NCI-H510A (cell line): ENCODE measurements at regions not wholly inside any gene's neighbourhood (a gene's known extent, or its start where the extent isn't known, plus 50 kb on each side); places are given as distances from the start of the nearest gene placed in this dataset.

Experiments used
- DNase-seq: peaks from one replicate; lab custom pipeline; 2025; lab: John Stamatoyannopoulos, UW

DNA sequence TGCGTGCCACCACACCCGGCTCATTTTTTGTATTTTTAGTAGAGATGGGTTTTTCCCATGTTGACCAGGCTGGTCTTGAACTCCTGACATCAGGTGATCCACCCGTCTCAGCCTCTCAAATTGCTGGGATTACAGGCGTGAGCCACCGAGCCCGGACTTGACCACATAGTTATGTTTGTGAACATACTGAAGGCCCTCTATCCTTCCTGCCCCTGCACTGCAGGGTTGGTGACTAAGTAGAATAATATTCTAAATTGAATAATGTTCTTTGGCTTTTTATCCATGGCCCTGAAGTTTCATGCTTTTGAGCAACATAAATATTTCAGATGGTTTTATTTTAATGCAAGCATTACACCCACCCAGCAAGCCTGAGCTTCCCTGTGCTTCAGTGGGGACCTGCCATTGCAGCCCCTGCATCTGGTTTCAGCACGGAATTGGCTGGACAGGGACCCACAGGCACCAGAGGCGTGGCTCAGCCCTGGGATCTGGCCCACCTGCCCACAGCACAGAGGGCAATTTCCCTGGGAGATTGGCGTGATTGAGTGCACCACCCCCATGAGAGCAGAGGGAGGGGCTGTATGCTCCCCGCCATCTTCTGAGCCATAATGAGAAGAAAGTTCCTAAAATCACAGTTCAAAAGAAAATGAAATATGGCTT is 460.5 kb downstream of the BRD1 start:
- no peak for DNase-seq

DNA sequence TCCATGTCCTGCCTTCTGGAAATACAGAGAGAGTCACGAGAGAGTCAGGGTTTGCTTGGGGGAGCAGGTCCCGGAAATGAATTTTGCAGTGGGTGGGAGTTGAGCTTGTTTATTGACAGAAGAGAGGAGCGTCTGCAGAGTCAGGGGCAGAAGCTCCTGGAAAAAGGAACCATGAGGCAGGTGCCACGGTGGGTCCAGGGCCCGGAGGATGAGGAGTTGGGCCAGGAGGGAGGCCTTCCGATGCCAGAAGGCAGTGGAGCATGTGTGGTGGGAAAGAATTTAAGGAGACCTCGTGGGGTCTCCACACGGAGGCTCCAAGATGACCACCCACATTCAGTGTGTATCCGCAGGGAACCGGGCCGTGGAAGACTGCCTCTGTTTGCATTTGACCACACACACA is 461.2 kb downstream of the BRD1 start:
- no peak for DNase-seq

DNA sequence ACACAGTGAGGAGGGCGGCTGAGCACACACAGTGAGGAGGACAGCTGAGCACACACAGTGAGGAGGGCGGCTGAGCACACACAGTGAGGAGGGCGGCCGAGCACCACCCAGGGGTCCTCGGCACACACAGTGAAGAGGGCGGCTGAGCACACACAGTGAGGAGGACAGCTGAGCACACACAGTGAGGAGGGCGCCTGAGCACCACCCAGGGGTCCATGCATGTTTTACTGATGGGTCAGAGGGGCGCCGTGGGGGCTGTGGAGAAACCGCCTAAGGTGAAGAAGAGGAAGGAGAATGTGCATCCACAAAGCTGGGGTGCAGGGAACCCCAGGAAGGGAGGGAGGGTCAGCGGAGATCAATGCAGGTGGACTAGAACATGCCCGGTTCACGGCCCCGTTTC is 461.8 kb downstream of the BRD1 start:
- no peak for DNase-seq

DNA sequence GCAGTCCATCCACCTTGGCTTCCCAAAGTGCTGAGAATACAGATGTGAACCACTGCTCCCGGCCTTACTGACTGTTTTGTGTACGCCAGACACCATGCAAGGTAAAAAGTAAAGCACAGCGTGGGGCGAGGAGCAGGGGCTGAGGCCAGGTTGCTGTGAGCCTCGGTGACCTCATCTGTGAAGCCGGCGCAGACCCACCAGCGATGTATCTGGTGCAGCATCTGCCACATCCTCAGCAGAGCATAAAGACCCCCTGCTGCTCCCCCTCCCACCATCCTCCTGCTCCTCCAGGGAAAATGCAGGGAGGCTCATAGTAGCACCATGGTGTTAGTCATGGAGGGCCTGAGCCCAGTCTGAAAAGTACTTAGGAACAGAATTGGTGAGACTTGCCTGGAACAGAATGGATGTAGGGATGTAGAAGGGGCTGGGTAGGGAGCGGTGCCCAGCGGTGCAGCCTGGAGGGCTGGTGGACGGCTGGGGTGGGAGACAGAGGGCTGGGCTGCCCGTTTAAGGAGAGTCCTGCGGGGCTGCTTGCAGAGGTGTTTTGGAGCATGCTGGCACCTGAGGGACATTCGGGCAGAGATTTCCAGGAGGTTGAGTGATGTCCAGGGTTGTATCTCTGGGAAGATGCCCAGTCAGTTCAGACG is 462.4 kb downstream of the BRD1 start:
- DNase-seq = no peak

DNA sequence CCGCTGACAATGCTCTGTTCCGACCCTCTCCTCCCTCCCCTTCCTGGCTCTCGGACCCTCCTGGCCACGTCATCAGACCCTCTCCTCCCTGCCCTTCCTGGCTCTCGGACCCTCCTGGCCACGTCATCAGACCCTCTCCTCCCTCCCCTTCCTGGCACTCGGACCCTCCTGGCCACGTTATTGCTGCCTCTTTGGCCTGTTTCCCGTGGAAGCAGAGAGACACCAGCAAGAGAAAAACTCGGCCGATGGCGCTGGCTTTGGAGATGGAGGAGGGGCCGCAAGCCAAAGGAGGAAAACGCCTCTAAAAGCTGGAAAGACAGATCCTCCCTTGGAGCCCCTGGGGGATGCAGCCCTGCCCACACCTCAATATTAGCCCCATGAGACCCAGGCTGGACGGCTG is 463.3 kb downstream of the BRD1 start:
- DNase-seq = no peak

DNA sequence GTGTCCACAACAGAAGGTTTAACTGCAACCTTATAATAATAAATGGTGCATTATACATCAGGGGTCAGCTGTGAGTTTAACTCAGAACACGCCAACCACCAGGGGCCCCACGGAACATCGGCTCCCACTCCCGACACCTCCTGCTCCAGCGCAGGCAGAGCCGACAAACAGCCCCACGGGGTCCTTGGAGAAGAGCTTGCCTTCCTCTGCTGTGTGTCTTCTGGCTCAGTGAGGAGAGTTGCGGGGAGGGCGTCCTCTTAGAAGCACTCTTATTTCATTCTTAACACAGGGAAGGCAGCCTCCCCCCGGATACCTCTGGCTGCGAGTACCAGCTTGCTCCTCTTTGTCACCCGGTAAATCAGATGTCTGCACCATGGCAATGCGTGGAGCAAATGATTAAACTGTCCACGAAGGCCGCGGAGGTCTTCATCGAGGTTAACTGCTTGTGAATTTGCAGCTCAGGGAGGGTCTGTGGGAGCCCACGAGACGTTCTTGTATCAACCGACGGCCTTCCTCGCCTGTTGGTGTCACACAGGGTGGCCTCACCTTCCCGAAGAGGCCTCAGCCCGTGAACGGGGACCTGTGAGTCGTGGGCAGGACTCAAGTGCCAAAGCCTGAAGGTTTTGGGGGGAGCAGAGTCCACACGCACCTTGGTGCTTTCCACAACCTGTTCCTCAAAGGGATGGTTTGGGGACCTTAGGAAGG is 464.0 kb downstream of the BRD1 start:
- DNase-seq = no peak

DNA sequence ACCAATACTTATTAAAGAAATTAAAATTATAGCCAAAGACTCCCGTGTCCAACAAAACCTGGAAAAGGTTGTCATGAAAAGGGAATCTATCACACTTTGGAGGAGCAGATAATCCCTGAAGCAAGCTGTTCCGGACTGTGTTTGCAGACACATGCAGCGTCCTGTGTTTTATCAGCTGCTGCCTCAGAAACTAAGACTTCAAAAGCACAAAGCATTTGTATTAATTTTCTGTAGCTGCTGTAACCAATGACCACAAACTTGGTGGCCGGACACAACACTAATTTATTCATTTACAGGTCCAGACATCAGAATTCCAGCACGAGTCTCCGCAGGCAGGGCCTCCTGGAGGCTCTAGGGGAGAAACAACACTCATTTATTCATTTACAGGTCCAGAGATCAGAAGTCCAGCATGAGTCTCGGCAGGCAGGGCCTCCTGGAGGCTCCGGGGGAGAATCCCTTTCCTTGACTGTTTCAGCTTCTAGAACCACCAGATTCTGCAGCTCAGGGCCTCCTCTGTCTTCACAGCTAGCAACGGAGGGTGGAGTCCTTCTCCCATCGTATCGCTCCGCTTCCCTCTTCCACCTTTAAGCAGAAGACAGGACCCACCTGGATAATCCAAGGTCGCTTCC is 465.3 kb downstream of the BRD1 start:
- no peak for DNase-seq

DNA sequence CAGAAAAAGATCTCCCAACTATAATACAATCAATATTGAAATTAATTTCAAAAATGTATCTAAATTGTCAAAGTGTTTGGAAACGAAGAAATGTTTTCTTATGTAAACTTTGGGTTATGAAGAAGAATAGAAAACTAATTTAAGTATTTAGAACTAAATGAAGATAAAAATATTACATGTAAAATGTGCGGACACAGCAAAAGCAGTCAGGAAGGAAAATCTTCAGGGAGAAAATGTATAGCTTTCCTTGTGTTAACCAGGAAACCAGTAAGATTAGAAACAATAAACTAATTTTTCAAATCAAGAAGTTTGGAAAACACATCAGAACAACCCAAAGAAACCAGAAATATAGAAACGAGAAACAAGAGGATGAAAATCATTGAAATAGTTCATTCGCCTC is 466.5 kb downstream of the BRD1 start:
- DNase-seq = no peak

DNA sequence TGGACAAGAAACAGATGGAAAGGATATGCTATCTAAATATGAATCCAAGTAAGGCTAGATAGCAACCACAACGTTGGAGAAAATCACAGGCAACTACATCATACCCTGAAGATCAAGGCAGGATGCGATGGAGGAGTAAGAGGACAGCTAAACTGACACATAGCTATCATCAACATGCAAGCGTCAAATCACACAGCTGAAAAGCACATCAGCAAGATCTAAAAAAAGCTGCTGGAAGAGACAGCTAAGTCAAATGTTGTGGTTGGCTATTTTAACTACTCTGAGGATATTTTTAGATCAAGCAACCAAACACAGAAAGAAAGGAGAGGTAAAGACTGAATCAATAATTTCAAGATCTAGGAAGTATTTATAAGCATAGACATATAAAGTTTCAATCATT is 466.9 kb downstream of the BRD1 start:
- DNase-seq = no peak

DNA sequence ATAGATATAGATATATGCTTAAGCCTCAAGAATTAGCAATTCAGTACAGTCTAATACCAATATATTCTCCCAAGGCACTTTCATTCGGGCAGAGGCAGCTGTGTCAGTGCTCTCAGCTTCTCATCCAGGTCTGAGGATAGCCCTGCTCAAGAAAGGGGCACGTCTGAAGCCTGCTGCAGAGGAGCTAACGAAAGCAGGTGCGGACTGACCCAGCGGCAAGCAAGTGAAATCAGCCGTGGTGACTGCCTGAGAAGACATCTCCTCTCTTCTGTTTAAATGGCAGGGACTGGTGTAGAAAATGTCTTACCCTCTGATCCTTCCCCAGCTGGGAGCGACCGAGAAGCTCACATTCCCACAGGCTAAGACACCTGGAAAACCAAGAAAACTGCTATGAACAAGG is 468.6 kb downstream of the BRD1 start:
- DNase-seq = no peak

DNA sequence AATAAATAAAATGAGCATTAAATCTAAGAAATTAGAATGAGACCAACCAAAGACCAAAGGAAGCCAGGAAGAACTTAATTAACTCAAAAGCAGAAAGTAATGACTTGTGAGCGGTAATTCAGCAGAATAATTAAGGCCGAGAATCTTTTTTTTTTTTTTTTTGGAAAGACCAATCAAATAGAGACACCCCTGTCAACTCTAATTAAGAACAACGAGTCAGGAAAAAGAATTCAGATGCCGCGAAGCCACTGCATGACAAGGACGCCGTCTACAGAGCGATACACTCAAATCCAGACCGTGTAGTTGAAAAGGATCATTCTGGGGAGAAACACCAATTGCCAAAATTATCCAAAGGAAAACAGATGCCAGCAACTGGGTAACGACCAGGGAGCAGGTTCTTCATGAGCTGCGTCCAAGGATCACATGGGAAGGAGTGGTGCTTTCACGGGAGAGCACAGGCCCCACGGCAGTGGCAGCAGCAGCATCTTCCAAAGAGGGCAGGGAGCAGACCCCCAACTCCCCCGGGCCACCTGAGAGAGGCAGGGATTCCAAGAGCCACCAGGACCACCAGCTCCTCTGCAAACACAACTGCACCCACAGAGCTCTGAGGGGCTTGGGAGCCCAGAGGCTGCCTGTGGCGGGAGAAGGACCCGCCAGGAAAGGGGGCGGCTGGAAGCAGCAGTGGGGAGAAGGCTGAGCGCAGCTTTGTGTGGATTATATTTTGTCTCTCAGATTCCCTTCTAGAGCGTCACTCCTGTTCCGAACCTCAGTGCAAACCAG is 469.8 kb downstream of the BRD1 start:
- DNase-seq = no peak

DNA sequence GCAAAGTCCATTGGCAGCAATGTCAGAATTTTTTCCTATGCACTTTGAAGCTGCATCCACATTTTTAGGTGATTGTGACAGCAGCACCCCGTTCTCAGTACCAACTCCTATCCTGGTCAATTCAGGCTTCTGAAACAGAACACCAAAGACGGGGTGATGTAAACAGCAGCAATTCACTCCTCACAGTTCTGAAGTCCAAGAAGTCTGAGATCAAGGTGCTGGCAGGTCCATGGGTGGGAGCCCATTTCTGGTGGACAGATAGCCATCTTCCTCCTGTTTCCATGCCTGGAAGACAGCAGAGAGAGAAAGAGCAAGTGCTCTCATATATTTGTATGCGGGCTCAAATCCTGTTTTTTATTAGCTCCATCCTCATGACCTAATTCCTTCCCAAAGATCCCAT is 471.2 kb downstream of the BRD1 start:
- no peak for DNase-seq

DNA sequence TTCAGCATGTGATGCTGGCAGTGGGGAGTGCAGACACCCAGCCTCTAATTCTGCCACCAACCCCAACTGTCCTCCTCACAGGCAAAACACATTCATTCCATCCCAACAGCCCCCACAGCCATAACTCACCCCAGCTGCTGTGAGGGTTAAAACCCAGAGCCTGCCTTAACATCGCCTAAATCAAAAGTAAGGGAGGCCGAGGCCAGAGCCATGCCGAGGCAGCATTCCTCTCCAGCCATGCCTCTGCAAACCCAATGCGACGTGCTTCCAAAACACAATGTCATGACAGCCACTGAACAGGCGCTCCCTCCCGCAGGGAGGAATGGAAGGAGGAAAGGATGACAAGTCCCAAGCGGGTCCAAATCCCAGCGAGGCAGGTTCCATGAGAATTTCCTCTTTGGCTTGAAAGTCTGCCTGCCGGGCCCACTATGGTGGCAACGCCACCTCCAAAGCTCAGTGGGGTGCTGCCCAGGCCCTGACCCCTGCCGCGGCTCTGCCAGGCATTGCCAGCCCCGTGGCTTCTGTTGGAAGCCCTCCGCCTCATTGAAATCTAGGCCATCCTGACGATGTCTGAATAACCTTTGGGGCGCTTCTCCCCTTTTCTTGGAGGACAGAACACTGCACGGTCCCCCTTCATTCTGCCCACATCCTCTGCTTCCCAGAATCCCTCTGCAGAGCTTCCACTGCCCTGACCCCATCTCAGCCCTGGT is 472.3 kb downstream of the BRD1 start:
- no peak for DNase-seq

DNA sequence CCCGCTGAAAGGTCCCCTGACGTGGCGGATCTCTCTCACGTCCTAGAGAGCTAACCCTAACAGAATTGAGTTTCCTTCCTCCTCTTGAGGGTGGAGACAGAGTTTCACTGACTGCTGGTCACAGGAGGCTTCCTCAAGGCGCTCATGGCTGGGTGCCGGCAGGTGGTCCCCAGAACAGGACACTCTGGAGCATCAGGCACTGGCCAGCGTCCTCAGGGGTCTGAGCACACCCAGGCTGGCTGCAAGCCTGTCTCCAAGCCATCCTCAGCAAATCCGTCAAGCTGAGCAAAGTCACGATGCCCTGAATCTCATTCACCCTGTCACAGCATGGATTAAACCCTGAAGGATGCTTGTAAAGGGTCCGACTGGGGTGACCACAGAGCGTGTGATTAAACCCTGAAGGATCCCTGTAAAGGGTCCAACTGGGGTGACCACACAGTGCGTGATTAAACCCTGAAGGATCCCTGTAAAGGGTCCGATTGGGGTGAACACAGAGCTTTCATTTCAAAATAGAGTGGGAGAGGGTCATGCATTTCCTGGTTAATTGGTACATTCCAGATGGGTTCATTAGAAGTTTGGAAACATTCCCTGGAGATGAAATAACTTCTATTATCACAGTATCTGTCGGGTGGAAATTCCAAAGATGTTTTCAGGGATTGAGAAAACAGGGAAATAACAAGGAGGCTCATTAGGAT is 473.0 kb downstream of the BRD1 start:
- DNase-seq = no peak

DNA sequence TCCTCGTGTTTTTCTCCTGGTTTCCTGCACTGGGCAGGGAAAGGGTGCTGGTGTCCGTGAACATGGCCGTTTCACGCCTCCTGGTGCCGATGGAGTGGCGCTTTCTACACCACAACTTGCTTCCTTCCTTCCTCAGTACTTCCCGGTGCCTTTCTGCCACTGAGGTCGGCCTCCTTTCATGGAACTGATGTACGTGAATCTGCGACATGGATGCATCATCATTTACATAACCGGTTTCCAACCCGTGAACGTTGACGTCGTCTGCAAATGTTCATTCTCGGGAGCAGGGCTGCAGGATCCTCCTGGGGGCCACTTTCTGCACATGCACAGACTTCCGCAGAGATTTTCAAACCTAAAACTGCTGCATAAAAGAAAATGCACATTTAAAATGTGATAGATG is 474.4 kb downstream of the BRD1 start:
- DNase-seq = no peak

DNA sequence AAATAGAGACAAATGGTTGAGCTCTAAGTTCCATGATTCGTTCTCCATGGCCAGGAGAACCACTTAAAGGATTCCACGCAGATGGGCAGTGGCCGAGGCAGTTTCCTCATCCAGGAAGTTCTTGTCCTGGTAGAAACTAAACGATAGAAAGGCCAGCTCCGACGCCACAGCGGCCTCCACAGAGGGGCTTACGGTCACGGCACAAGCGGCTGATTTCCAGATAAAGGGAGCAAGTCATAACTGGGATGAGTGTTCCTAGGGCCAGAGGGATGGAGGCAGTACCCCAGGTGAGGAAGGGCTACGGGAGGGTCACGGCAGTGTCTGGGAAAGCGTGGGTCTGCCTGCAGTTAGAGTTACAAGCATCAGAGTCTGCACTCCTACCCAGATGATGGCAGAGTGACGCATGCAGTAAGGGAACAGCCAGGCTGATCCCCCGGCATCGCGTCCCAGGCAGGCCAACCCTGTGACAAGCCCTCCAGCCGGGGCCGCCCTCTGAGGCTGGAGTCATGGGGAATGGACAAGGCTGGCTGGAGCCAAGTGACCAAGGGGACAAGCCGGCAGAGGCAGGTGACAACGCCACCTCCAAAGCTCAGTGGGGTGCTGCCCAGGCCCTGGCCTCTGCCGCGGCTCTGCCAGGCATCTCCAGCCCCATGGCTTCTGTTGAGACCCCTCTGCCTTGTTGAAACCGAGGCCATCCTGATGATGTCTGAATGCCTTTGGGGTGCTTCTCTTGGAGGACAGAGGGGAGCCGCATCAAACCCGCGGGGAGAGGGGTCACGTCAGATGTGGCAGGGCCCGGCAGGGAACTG is 475.1 kb downstream of the BRD1 start:
- no peak for DNase-seq

DNA sequence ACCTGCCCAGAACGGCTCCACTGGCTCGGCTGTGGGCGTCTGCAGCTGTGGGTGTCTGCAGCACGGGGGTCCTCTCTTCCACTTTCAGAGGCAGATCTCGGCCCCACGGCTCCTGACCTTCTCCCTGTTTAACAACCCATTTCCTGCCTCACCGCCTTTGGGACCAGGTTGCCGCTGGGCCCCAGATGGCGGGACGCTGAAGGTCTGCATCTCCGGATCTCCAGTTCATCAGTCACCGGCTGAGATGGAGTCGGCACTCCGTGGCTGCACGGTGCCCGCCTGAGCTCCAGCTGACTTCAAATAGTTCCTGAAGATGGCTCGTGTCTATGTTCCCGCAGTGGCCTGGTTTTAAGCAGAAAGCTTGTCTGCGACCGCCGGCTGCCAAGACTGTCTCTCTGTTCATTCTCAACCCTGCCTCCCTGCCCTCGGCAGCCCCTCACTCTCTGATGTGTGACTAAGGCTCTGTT is 475.9 kb downstream of the BRD1 start:
- DNase-seq = no peak

DNA sequence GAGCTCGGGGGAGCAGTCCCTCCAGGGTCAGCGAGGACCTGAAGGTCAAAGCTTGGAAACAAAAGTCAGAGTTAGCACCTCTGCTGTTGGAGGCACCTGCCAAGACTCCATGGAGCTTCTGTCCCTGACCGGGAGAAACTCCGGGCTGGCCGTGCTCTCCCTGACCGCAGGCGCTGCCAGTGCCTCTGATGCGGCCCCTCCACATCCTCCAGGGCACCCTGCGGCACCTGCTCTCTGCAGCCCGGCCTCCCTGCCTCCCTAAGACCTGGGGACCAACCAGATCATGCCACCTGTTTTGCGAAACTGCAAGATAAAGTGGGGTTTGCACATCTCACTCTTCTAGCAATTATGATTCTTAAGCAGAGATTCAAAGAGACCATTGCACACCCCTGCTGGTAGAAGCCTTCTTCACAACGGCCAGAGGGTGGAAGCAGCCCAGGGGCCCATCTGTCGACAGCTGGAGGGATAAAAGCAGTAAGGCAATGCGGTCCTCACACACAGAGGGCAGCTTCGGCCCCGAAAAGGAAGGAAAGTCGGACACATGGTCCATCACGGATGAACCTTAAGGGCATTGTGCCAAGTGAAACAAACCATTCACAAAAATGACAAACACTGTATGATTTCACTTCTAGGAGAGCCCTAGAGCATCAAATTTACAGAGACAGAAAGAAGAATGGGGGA is 477.1 kb downstream of the BRD1 start:
- no peak for DNase-seq

DNA sequence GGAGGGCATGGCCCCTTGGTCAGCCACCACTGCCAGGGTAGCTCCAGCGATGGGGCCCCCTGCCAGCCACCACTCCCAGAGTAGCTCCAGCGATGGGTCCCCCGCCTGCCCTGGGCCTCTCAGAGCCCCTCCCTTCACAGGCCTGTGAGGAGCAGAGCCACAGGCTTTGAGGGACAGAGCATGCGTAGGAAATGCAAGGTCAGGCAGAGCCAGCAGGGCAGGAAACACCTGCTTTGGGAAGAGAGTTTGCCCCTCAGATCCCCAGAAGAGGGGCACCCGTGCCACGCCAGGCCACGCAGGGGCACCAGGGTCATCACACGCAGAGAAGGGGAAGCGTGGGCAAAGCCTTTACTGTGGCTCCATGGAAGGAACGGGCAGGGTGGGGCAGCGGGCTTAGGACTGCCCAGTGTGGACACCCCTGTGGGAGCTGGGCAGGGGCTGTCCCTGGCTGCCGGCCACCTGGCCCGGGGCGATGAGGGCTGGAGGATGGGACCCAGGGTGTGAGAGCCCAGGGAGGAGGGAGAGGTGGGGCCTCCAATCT is 477.8 kb downstream of the BRD1 start:
- DNase-seq = no peak
